RWPE2 (cell line): ENCODE measurements at regions not wholly inside any gene's neighbourhood (a gene's known extent, or its start where the extent isn't known, plus 50 kb on each side); places are given as distances from the start of the nearest gene placed in this dataset.
"Not testable (repeated sequence)": the region's sequence is repeated elsewhere in the genome, so short reads cannot be mapped to it uniquely, and the experiment has no call there.

ENCODE experiments used
- ATAC-seq: fragments of 200-7000 bp; cut with Tn5 transposase; 3 replicates; pipeline ENCODE4 v1.9.1; 2021; ENCODE audit warnings: low read depth
- DNase-seq: peaks from one replicate; pipeline ENCODE4 v3.0.0-alpha.2; 2020; ENCODE audit warnings: low spot score
- H3K27ac ChIP-seq: fragments of 450-650 bp; 2 replicates; pipeline ENCODE4 v1.5.1; 2017; ENCODE audit warnings: mild to moderate bottlenecking; ENCODE audit not compliant: poor library complexity, severe bottlenecking
- H3K27me3 ChIP-seq: fragments of 250-450 bp; sonication (Bioruptor Pico); 2 replicates; pipeline ENCODE4 v1.5.1; 2021; ENCODE audit warnings: mild to moderate bottlenecking, moderate library complexity; ENCODE audit not compliant: insufficient read depth, poor library complexity, severe bottlenecking
- H3K36me3 ChIP-seq: fragments of 250-450 bp; sonication (Bioruptor Pico); 2 replicates; pipeline ENCODE4 v1.5.1; 2020; ENCODE audit warnings: low read depth, mild to moderate bottlenecking, moderate library complexity
- H3K4me1 ChIP-seq: fragments of 250-450 bp; sonication (Bioruptor Pico); 2 replicates; pipeline ENCODE4 v1.5.1; 2021; ENCODE audit warnings: mild to moderate bottlenecking, moderate library complexity; ENCODE audit not compliant: insufficient read depth, poor library complexity, severe bottlenecking
- H3K4me3 ChIP-seq: fragments of 250-450 bp; sonication (Bioruptor Pico); 2 replicates; pipeline ENCODE4 v1.5.1; 2021; ENCODE audit warnings: mild to moderate bottlenecking, moderate library complexity; ENCODE audit not compliant: severe bottlenecking
- H3K9me3 ChIP-seq: fragments of 250-450 bp; sonication (Bioruptor Pico); 2 replicates; pipeline ENCODE4 v1.5.1; 2021; ENCODE audit warnings: mild to moderate bottlenecking, moderate library complexity; ENCODE audit not compliant: severe bottlenecking
- CTCF ChIP-seq: fragments of 450-650 bp; IDR thresholded peaks from one replicate; pipeline ENCODE4 v1.5.1; 2017; ENCODE audit warnings: mild to moderate bottlenecking, moderate library complexity; ENCODE audit not compliant: poor library complexity, severe bottlenecking

DNA sequence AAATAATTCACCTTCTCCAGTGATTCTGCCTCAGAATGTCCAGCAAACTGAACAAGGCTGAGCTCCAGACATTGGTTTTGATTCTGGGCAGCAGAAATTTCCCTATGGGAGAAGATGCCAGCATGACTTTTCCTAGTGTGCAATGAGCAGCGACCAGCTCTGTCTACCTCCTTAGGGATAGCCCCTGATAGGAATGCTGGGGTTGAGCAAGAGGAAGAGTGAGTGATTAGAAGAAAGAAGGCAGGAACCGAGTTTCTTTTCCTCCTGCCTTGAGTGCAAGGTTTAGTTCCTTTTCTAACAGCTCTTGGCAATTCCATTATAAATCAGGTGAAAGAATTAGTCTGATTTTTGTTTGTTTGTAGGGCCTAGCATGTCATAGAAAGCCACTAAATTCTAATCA, 379.0 kb downstream of the DAD1 start:
- peaks cover 25% of the 10 kb centered on the region for H3K4me1 ChIP-seq
- H3K36me3 ChIP-seq, result no peaks in the 10 kb centered on the region
- H3K27ac ChIP-seq, result peak overlapping the region; percentile 32
- TF ChIP-seq CTCF, result no peak
- DNase-seq, result no peak
- H3K27me3 ChIP-seq, result no peaks in the 10 kb centered on the region
- H3K9me3 ChIP-seq, result no peaks in the 10 kb centered on the region
- no peak for ATAC-seq
- H3K4me3 ChIP-seq, result no peak overlapping the region

DNA sequence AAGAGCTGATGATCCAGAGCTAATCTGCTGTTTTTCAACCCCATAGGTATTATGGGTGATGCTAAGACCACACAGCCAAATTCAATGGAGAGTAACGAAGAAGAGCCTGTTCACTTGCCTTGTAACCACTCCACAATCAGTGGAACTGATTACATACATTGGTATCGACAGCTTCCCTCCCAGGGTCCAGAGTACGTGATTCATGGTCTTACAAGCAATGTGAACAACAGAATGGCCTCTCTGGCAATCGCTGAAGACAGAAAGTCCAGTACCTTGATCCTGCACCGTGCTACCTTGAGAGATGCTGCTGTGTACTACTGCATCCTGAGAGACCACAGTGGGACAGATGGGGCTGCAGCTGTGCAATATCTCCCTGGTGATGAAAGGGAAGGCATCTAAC, 386.0 kb downstream of the DAD1 start:
- TF ChIP-seq CTCF, result no peak
- Histone ChIP-seq H3K27me3 (no peaks in the 10 kb centered on the region), H3K4me1 (no peaks in the 10 kb centered on the region), H3K4me3 (no peak overlapping the region), H3K27ac (no peak overlapping the region), H3K36me3 (no peaks in the 10 kb centered on the region), H3K9me3 (no peaks in the 10 kb centered on the region)
- DNase-seq (no peak), ATAC-seq (no peak)

DNA sequence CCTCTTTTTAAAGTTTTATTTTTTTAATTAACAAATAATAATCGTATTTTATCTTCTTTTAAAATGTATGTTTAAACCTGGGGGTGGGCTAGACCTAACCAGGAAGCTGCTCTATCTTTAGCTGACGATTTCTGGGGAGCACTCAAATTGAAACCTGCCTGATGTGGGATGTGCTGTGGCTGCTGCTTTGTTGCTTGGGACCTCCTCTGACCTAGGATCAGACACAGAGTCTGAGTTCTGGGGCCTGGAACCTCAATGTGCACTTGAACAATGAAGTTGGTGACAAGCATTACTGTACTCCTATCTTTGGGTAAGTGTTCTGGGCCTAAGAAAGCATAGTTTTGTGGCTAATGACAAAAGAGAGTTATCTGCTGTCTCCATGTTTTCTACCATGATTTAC, 386.7 kb downstream of the DAD1 start:
- H3K27ac ChIP-seq, result no peak overlapping the region
- TF ChIP-seq CTCF, result no peak
- ATAC-seq, result no peak

DNA sequence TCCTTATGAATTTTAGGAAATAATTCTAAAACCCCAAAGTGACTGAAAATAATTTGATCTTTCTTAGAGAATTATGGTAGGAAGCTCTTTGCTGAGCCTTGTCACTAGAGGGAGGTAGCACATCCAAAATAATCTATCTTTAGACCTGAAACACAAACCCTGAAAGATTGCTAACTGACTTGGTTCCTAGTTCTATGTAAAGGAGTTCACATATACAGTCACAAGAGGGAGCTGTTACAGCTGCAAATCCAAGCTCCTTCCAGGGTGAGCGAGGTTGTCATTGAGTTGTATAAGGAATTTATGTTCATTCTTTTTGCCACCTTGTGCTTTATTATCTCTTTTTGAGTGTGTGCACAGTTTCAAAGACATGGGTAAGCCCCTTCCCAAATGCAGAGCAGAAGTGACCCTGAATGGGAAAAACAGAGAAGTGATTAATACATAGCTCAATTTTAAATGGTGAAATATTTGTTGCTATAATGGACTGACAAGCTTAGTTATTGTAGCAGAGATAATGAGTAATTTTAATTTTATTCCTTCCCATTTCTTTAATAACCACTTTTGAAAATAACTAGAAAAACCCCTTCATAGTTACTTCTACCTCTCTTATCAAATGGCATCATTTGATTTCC, 387.9 kb downstream of the DAD1 start:
- ATAC-seq, result peak; percentile 99
- no peak overlapping the region for H3K4me3 ChIP-seq
- no peaks in the 10 kb centered on the region for H3K4me1 ChIP-seq
- no peaks in the 10 kb centered on the region for H3K27me3 ChIP-seq
- no peaks in the 10 kb centered on the region for H3K36me3 ChIP-seq
- peak; percentile 98 for TF ChIP-seq CTCF
- no peak overlapping the region for H3K27ac ChIP-seq
- no peak for DNase-seq
- no peaks in the 10 kb centered on the region for H3K9me3 ChIP-seq

More for the DNA sequence above, 386.7 kb downstream of the DAD1 start:
- H3K9me3 ChIP-seq, result no peaks in the 10 kb centered on the region
- no peak for DNase-seq
- H3K4me3 ChIP-seq, result no peak overlapping the region
- H3K36me3 ChIP-seq, result no peaks in the 10 kb centered on the region
- no peaks in the 10 kb centered on the region for H3K27me3 ChIP-seq
- no peaks in the 10 kb centered on the region for H3K4me1 ChIP-seq

GRCh38 chr14:22200131-22200530, 388.9 kb downstream of the DAD1 start:
- not testable (repeated sequence) for H3K4me3 ChIP-seq, H3K4me1 ChIP-seq, H3K27ac ChIP-seq, H3K36me3 ChIP-seq, ATAC-seq, H3K27me3 ChIP-seq, H3K9me3 ChIP-seq, DNase-seq
